DND-41 (cell line): ENCODE measurements at regions not wholly inside any gene's neighbourhood (a gene's known extent, or its start where the extent isn't known, plus 50 kb on each side); places are given as distances from the start of the nearest gene placed in this dataset.

Experiments used
- CTCF ChIP-seq: IDR thresholded peaks from 2 replicates; pipeline ENCODE4 v1.5.1; 2012; ENCODE audit warnings: borderline replicate concordance, low read length, moderate library complexity, mild to moderate bottlenecking; ENCODE audit not compliant: poor library complexity, severe bottlenecking; ENCODE audit errors: extremely low read depth
- EZH2 ChIP-seq: IDR thresholded peaks from 3 replicates; pipeline ENCODE4 v1.6.1; 2012; ENCODE audit warnings: borderline replicate concordance, low read depth, mild to moderate bottlenecking, moderate library complexity, low read length, inconsistent platforms; ENCODE audit not compliant: severe bottlenecking

- TF ChIP-seq EZH2, result no peak
- TF ChIP-seq CTCF, result no peak
Observed at GRCh38 chr11:37298173-37298572, 700.1 kb upstream of the RAG2 start.
